Activated B cell treated with CpG ODN at 0.5 μM for 24 hours (primary cell): ENCODE measurements at regions not wholly inside any gene's neighbourhood (a gene's known extent, or its start where the extent isn't known, plus 50 kb on each side); places are given as distances from the start of the nearest gene placed in this dataset.

Experiments used
- ATAC-seq: fragments of 200-7000 bp; cut with Tn5 transposase; one replicate; pipeline ENCODE4 v1.10.0; 2021; ENCODE audit warnings: low read depth, mild to moderate bottlenecking, moderate library complexity
- CTCF ChIA-PET: fragments of 350-600 bp; sonication (Branson Sonifier 250); formaldehyde crosslinking; loops from one replicate; lab custom pipeline; 2021; ENCODE audit warnings: antibody characterized with exemption; lab: Charles Lee
- POLR2A ChIA-PET: fragments of 350-600 bp; sonication (Branson Sonifier 250); formaldehyde crosslinking; loops from one replicate; lab custom pipeline; 2021; ENCODE audit warnings: antibody characterized with exemption; lab: Charles Lee
- DNase-seq: peaks from one replicate; pipeline ENCODE4 v3.0.0; 2022
- H3K27ac Mint-ChIP-seq: one replicate; pipeline ENCODE4 v1.8.0; 2020; ENCODE audit warnings: mixed read lengths
- H3K27me3 Mint-ChIP-seq: one replicate; pipeline ENCODE4 v1.8.0; 2021; ENCODE audit warnings: mixed read lengths
- H3K36me3 Mint-ChIP-seq: one replicate; pipeline ENCODE4 v1.8.0; 2021; ENCODE audit warnings: low read depth, mixed read lengths
- H3K4me1 Mint-ChIP-seq: one replicate; pipeline ENCODE4 v1.8.0; 2021; ENCODE audit warnings: mixed read lengths
- H3K4me3 Mint-ChIP-seq: one replicate; pipeline ENCODE4 v1.8.0; 2020; ENCODE audit warnings: mild to moderate bottlenecking, mixed read lengths
- H3K9me3 Mint-ChIP-seq: one replicate; pipeline ENCODE4 v1.8.0; 2020; ENCODE audit warnings: mixed read lengths
- CTCF ChIP-seq: fragments of 200-600 bp; IDR thresholded peaks from one replicate; pipeline ENCODE4 v1.8.0; 2022; ENCODE audit warnings: antibody characterized with exemption, mild to moderate bottlenecking
- intact Hi-C: fragments of 100-400 bp; cut with micrococcal nuclease; formaldehyde crosslinking; loops from one replicate; pipeline ENCODE4 v1.15.1; 2024

- DNase-seq (no peak), ATAC-seq (no peak)
- ChIA-PET POLR2A (no interaction called here), CTCF (no interaction called here)
- Mint-ChIP-seq H3K4me3 (no peak overlapping the region), H3K27me3 (no peaks in the 10 kb centered on the region), H3K9me3 (no peaks in the 10 kb centered on the region), H3K27ac (no peak overlapping the region), H3K36me3 (no peaks in the 10 kb centered on the region), H3K4me1 (no peaks in the 10 kb centered on the region)
- no peak for TF ChIP-seq CTCF
- intact Hi-C loops: no loop called here
Observed at GRCh38 chr5:99724732-99725290, 796.0 kb upstream of the CHD1 start.

- POLR2A ChIA-PET: no interaction called here
- no peak overlapping the region for H3K27ac Mint-ChIP-seq
- H3K27me3 Mint-ChIP-seq: no peaks in the 10 kb centered on the region
- no peak for TF ChIP-seq CTCF
- no peak for DNase-seq
- H3K9me3 Mint-ChIP-seq: no peaks in the 10 kb centered on the region
- no peaks in the 10 kb centered on the region for H3K36me3 Mint-ChIP-seq
- no peak for ATAC-seq
- no peaks in the 10 kb centered on the region for H3K4me1 Mint-ChIP-seq
- intact Hi-C loops: no loop called here
- CTCF ChIA-PET: no interaction called here
- H3K4me3 Mint-ChIP-seq: no peak overlapping the region
Observed at GRCh38 chr5:99721506-99721905, 792.7 kb upstream of the CHD1 start.

DNA sequence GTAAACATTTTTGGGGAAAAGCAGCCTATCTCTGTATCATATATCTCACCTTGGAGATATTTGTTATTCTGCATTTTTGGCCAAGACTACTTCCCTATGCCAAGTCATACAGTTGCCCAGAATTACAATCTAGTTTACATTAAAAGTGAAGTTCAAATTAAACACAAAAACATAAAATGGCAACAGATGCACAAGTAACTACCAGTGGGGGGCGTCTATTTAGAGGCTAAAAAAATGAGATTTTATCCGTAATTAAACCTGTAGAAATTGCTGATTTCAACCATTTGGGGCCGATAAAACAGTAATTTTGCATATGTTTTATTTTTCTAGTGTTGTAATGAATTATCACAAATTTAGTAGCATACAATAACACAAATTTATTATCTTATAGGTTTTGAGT lies 787.1 kb upstream of the CHD1 start:
- ATAC-seq: no peak
- ChIA-PET CTCF (no interaction called here), POLR2A (no interaction called here)
- no peak for DNase-seq
- TF ChIP-seq CTCF: no peak
- intact Hi-C loops: no loop called here
- no peaks in the 10 kb centered on the region for H3K36me3 Mint-ChIP-seq
- no peaks in the 10 kb centered on the region for H3K4me1 Mint-ChIP-seq
- H3K9me3 Mint-ChIP-seq: peaks cover 2% of the 10 kb centered on the region
- no peaks in the 10 kb centered on the region for H3K27me3 Mint-ChIP-seq
- no peak overlapping the region for H3K4me3 Mint-ChIP-seq
- no peak overlapping the region for H3K27ac Mint-ChIP-seq

DNA sequence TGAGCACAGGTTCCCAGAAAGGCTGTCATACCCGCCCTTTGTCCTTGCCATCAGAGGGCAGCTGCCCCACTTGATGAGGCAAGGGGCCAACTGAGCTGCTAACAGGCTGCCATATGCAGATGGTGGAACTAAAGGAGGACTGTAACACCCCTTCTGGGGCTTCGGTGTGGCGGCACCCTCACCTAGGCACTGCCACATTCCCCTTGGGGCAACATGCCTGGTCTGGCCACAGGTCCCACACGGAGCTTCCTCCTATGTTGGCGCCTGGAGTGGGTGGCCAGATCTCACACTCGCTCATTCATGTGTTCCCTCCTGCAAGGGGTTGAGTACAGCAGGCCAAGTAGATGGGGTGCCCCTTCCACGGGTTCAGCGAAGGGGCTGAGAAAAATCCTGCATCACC lies 777.4 kb upstream of the CHD1 start:
- POLR2A ChIA-PET: no interaction called here
- Mint-ChIP-seq H3K36me3 (no peaks in the 10 kb centered on the region), H3K9me3 (peaks cover 2% of the 10 kb centered on the region), H3K4me3 (no peak overlapping the region), H3K27ac (no peak overlapping the region), H3K4me1 (no peaks in the 10 kb centered on the region), H3K27me3 (no peaks in the 10 kb centered on the region)
- CTCF ChIA-PET: no interaction called here
- ATAC-seq (no peak), DNase-seq (no peak)
- intact Hi-C loops: no loop called here
- TF ChIP-seq CTCF: no peak

DNA sequence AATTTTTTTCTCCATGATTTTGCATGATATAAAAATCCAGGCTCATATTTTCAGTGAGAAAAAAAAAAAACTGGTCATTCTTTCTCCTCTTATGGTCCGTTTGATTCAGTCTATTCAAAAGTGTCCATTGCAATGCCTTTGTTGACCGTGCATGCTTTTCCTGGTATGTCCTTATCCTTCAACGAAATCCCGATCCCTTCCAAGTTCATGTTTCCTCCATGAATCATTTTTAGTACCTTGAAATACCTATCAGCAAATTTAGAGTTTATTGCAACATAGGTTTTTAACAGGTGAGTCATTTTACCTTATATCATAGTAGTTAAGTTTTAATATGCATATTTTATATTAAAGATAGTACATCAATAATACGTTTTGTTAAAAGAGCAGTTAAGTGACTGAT lies 773.8 kb upstream of the CHD1 start:
- no peak overlapping the region for H3K4me3 Mint-ChIP-seq
- intact Hi-C loops: no loop called here
- H3K4me1 Mint-ChIP-seq: no peaks in the 10 kb centered on the region

More for the DNA sequence above, 773.8 kb upstream of the CHD1 start:
- POLR2A ChIA-PET: no interaction called here
- no peaks in the 10 kb centered on the region for H3K36me3 Mint-ChIP-seq
- no peak for DNase-seq
- peaks cover 6% of the 10 kb centered on the region for H3K9me3 Mint-ChIP-seq
- no peak for ATAC-seq
- CTCF ChIA-PET: no interaction called here
- H3K27me3 Mint-ChIP-seq: no peaks in the 10 kb centered on the region
- no peak overlapping the region for H3K27ac Mint-ChIP-seq
- TF ChIP-seq CTCF: no peak
